ENCODE measurements at regions not wholly inside any gene's neighbourhood (a gene's known extent, or its start where the extent isn't known, plus 50 kb on each side); places are given as distances from the start of the nearest gene placed in this dataset.

- Histone ChIP-seq H3K9me3 (no peaks in the 10 kb centered on the region), H3K4me3 (no peak overlapping the region), H3K36me3 (no peaks in the 10 kb centered on the region), H3K27me3 (no peaks in the 10 kb centered on the region), H3K4me1 (no peaks in the 10 kb centered on the region), H3K27ac (no peak overlapping the region)
- TF ChIP-seq, protein P1, sequence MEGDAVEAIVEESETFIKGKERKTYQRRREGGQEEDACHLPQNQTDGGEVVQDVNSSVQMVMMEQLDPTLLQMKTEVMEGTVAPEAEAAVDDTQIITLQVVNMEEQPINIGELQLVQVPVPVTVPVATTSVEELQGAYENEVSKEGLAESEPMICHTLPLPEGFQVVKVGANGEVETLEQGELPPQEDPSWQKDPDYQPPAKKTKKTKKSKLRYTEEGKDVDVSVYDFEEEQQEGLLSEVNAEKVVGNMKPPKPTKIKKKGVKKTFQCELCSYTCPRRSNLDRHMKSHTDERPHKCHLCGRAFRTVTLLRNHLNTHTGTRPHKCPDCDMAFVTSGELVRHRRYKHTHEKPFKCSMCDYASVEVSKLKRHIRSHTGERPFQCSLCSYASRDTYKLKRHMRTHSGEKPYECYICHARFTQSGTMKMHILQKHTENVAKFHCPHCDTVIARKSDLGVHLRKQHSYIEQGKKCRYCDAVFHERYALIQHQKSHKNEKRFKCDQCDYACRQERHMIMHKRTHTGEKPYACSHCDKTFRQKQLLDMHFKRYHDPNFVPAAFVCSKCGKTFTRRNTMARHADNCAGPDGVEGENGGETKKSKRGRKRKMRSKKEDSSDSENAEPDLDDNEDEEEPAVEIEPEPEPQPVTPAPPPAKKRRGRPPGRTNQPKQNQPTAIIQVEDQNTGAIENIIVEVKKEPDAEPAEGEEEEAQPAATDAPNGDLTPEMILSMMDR (IDR thresholded peaks at IDR 0.05), result no peak
- intact Hi-C loops (cut with DNase I), result no loop called here
- DNase-seq (no peak), ATAC-seq (no peak)
Measured at GRCh38 chr2:198293281-198293680, 488.9 kb downstream of the PLCL1 start.

- Histone ChIP-seq H3K9me3 (no peaks in the 10 kb centered on the region), H3K4me3 (no peak overlapping the region), H3K27ac (no peak overlapping the region), H3K27me3 (no peaks in the 10 kb centered on the region), H3K36me3 (no peaks in the 10 kb centered on the region), H3K4me1 (no peaks in the 10 kb centered on the region)
- no peak for ATAC-seq
- intact Hi-C loops (cut with DNase I), result no loop called here
- DNase-seq, result no peak
- TF ChIP-seq, protein P1 (IDR thresholded peaks at IDR 0.05), result no peak
Measured at GRCh38 chr2:198289811-198290210, 485.4 kb downstream of the PLCL1 start.

GRCh38 chr2:198287706-198288105 is 483.3 kb downstream of the PLCL1 start:
- ATAC-seq (no peak), DNase-seq (no peak)
- no peaks in the 10 kb centered on the region for H3K4me1 ChIP-seq
- no peaks in the 10 kb centered on the region for H3K36me3 ChIP-seq
- H3K4me3 ChIP-seq, result no peak overlapping the region
- intact Hi-C loops (cut with DNase I), result no loop called here
- H3K27me3 ChIP-seq, result peaks cover 3% of the 10 kb centered on the region
- H3K9me3 ChIP-seq, result no peaks in the 10 kb centered on the region
- TF ChIP-seq, protein P1 (IDR thresholded peaks at IDR 0.05), result no peak
- no peak overlapping the region for H3K27ac ChIP-seq

DNA sequence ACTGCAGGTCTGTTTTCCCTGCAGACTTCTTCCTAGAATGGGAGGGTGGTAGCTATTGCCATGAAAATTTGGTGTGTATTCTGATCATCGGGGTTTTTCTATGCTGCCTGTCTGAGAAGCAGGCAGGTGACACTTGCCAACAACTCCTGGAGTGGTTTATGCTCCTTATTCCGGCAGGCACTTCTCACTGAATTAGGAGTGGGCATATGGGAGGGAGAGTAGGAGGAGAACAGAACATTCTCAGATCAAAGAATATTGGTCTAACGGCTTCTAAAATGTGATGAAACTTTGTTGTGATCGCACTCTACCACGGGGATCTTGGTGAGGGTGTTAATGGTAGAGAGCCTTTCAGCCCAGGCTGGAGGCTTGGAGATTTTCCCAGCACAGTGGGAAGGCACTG is 480.8 kb downstream of the PLCL1 start:
- ATAC-seq (no peak), DNase-seq (no peak)
- intact Hi-C loops (cut with DNase I), result no loop called here
- no peaks in the 10 kb centered on the region for H3K36me3 ChIP-seq
- TF ChIP-seq, protein P1 (IDR thresholded peaks at IDR 0.05), result no peak
- no peaks in the 10 kb centered on the region for H3K4me1 ChIP-seq
- peaks cover 3% of the 10 kb centered on the region for H3K27me3 ChIP-seq
- H3K27ac ChIP-seq, result no peak overlapping the region
- no peak overlapping the region for H3K4me3 ChIP-seq
- no peaks in the 10 kb centered on the region for H3K9me3 ChIP-seq

DNA sequence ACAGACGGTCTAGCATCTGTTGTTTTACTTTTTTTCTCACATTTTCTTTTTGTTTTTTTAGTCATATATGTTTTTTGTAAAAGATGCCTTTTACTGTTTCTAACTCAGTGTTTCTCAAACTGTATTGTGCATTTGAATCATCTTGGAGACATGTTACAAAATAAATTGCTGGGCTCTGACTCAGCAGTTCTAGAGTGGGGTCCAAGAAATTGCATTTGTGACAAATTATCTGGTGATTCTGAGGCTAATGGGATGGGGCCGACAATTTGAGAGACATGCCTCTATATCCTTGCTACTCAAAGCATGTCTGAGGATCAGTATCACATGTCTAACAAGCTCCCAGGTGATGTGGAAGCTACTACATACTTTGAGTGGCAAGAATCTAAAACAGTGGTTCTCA is 478.8 kb downstream of the PLCL1 start:
- TF ChIP-seq, protein P1 (IDR thresholded peaks at IDR 0.05), result no peak
- ATAC-seq (no peak), DNase-seq (no peak)
- Histone ChIP-seq H3K27ac (no peak overlapping the region), H3K9me3 (no peaks in the 10 kb centered on the region), H3K36me3 (no peaks in the 10 kb centered on the region), H3K4me3 (no peak overlapping the region), H3K4me1 (no peaks in the 10 kb centered on the region), H3K27me3 (peaks cover 3% of the 10 kb centered on the region)
- intact Hi-C loops (cut with DNase I), result no loop called here

DNA sequence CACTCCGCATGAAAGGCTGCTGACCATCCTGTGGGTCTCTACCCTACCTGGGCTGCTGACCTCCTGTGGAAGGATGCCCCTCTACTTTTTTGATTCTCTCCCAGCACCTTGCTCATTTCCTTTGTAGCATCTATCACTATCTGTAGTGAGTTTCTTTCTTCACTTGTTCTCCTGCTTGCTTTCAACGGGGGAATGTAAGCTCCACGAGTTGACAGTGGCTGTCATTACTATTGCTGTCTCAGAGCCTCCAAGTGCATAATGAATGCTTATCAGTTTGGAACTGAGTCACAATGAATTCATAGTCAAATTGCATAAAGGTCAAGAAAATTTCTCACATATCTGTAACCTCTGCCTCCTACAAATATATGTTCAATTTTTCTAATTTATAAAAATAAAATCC is 477.7 kb downstream of the PLCL1 start:
- TF ChIP-seq, protein P1 (IDR thresholded peaks at IDR 0.05), result no peak
- intact Hi-C loops (cut with DNase I), result no loop called here
- H3K4me3 ChIP-seq, result no peak overlapping the region
- no peaks in the 10 kb centered on the region for H3K9me3 ChIP-seq
- peaks cover 3% of the 10 kb centered on the region for H3K27me3 ChIP-seq
- no peak for ATAC-seq
- no peak overlapping the region for H3K27ac ChIP-seq
- no peaks in the 10 kb centered on the region for H3K4me1 ChIP-seq
- H3K36me3 ChIP-seq, result no peaks in the 10 kb centered on the region
- DNase-seq, result no peak
